ENCODE measurements at regions not wholly inside any gene's neighbourhood (a gene's known extent, or its start where the extent isn't known, plus 50 kb on each side); places are given as distances from the start of the nearest gene placed in this dataset.

DNA sequence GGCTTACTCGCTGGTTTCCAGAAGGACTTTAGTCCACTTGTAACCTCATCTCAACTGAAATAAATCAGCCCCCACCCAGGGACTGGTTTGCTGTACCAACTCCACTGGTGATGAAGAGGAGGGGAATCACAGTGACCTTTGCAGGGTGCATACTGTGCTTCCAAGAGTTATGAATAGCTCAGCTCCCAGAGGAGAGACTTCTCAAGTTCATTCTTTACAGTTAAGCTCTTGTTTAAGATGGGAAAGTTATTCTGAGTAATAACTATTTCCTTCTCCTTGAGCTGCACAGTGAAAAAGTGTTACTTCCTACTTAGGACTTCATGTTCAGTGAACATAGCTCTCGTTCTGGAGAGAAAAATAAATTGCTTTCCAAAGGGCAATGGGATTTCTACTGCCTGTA is 166.5 kb upstream of the ECI2 start:
- TF ChIP-seq, protein P1, sequence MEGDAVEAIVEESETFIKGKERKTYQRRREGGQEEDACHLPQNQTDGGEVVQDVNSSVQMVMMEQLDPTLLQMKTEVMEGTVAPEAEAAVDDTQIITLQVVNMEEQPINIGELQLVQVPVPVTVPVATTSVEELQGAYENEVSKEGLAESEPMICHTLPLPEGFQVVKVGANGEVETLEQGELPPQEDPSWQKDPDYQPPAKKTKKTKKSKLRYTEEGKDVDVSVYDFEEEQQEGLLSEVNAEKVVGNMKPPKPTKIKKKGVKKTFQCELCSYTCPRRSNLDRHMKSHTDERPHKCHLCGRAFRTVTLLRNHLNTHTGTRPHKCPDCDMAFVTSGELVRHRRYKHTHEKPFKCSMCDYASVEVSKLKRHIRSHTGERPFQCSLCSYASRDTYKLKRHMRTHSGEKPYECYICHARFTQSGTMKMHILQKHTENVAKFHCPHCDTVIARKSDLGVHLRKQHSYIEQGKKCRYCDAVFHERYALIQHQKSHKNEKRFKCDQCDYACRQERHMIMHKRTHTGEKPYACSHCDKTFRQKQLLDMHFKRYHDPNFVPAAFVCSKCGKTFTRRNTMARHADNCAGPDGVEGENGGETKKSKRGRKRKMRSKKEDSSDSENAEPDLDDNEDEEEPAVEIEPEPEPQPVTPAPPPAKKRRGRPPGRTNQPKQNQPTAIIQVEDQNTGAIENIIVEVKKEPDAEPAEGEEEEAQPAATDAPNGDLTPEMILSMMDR (IDR thresholded peaks at IDR 0.05) = no peak
- no peak for TF ChIP-seq POLR2A (IDR thresholded peaks at IDR 0.05)

Data from adrenal gland (tissue), 5 donors.